Stomach (tissue), 4 donors: ENCODE measurements at regions not wholly inside any gene's neighbourhood (a gene's known extent, or its start where the extent isn't known, plus 50 kb on each side); places are given as distances from the start of the nearest gene placed in this dataset.

Source experiments
- POLR2AphosphoS5 ChIP-seq, 3 donors: sonication (generic); formaldehyde crosslinking; IDR thresholded peaks; one replicate each; pipeline ENCODE4 v1.6.1; 2016; ENCODE audit warnings: antibody characterized with exemption in 3 of 3
- TF ChIP-seq, protein P1 (sequence below), 7 experiments: fragments of 450-650 bp in 4 of 7; fragments of 200-600 bp in 3 of 7; sonication (generic) in 3 of 7; IDR thresholded peaks; one replicate each; pipeline ENCODE4 v1.5.1; 2016 to 2019; ENCODE audit warnings: antibody characterized with exemption in 7 of 7, control low read depth in 2 of 7, mild to moderate bottlenecking in 1 of 7

- TF ChIP-seq, protein P1, sequence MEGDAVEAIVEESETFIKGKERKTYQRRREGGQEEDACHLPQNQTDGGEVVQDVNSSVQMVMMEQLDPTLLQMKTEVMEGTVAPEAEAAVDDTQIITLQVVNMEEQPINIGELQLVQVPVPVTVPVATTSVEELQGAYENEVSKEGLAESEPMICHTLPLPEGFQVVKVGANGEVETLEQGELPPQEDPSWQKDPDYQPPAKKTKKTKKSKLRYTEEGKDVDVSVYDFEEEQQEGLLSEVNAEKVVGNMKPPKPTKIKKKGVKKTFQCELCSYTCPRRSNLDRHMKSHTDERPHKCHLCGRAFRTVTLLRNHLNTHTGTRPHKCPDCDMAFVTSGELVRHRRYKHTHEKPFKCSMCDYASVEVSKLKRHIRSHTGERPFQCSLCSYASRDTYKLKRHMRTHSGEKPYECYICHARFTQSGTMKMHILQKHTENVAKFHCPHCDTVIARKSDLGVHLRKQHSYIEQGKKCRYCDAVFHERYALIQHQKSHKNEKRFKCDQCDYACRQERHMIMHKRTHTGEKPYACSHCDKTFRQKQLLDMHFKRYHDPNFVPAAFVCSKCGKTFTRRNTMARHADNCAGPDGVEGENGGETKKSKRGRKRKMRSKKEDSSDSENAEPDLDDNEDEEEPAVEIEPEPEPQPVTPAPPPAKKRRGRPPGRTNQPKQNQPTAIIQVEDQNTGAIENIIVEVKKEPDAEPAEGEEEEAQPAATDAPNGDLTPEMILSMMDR (IDR thresholded peaks at IDR 0.05), result no peak
- no peak for TF ChIP-seq POLR2AphosphoS5 (IDR thresholded peaks at IDR 0.05)
Observed at GRCh38 chr4:110961066-110961465, 338.2 kb upstream of the PITX2 start.
